HG02970 (cell line): ENCODE measurements at regions not wholly inside any gene's neighbourhood (a gene's known extent, or its start where the extent isn't known, plus 50 kb on each side); places are given as distances from the start of the nearest gene placed in this dataset.

Experiments
- ATAC-seq: cut with Tn5 transposase; IDR thresholded peaks from one replicate; pipeline ENCODE4 v1.9.1; 2021; ENCODE audit warnings: mild to moderate bottlenecking, moderate library complexity, moderate number of reproducible peaks; ENCODE audit not compliant: unreplicated experiment, low FRiP score

DNA sequence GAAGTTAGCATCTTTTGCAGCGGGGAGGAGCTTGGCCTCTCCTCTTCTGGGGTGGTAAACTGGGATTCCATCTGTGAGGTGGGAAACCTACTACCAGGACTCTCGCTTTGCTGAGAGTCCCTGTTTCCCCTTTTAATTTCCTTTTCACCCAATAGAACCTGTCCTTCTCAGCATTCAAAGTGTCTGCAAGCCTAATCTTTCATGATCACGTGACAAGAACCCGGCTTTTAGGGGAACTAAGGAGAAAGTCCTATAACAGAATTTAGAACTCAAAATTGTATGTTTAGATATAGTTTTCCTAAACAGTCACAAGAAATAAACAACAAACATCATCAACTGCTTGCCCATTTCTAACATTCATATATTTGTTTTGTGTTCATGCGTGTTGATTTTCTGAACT lies 103.6 kb upstream of the CDH19 start:
- ATAC-seq: no peak

DNA sequence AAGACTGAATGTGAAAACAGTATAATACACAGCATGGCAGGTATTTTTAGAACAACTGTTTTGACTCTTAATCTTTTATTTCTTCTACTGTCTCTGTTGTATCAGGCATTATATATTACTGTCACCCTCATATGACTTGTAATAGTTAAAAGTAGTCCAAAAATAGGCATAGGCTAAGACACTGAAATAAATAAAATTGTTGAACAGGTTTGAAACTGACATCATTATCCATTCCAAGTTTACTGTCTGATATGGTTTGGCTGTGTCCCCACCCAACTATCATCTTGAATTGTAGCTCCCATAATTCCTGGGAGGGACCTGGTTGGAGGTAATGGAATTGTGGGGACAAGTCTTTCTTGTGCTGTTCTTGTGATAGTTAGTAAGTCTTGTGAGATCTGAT lies 91.4 kb upstream of the CDH19 start:
- no peak for ATAC-seq

DNA sequence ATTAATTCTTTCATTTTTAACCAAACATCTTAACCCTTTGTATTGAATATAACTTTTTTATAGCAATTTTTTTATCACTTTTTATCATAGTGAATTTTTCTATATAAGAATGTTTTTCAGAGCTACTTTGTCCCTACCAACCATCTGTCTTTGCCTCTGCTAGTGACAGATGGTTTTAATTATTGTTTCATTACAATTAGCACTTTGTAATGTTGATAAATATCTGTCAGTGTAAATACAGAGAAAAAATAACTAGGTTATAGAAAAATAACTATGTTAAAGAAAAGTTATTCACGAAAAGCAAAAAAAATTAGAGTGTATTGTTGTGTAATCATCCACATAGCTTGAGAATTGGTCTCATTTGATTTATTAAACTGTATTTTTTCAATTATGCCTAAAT lies 91.0 kb upstream of the CDH19 start:
- ATAC-seq: no peak

DNA sequence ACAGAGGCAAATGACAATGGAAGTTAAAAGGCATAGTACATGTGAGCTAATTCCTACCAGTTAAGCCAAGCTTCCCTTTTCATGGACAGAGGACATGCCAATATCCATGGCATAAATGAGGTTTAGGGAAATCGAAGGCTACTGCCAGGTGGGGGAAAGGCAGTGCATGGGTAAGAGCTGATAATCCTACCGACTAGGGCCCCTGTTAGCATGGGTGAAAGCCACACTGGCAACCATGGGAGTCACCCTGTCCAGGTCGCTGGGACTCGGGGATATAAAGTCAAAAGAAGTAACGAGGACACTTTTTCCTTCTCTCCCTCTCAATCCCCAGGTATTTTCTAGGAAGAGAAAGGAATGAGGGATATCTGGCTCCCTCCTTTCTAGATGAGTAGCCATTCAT lies 83.7 kb upstream of the CDH19 start:
- no peak for ATAC-seq

DNA sequence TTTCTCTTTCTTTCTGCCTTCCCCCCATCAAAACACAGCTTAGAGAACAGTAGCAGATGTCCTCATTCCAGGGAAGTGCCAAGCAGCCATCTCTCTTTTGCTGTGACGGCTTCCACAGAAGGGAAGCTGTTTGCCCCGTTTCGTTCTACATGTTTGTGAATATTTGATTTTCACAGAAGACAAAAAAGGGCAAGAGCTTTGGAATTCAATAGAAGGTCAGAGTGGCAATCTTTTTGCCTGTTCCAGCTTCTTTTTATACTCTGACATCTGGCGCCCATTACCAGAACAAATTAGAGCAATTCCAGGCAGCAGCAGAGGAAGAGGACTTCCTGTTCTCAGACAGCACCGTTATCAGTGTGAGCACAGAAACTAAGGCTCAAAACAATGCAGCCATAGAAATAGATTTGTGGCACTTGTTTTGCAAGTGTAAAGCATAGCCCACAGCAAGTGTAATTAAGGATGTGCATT lies 79.0 kb upstream of the CDH19 start:
- no peak for ATAC-seq

DNA sequence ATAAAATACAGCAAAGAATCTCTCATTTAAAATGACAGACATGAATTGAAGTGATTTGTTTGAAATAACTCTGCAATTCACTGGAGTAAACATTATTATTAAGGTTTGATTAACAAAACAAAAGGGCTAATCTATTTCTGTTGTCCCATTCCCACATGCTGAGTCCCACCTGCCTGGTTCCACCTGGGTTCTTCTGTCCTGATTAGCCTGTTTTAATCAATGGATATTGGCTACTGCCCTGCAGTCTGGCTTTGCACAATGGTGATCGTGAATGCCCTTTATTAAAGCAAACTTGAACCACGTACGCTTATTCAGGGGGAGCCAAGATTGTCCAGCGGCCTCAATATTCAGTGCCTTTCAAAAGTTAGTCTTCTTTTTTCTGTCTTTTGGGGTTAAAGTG lies 72.8 kb upstream of the CDH19 start:
- ATAC-seq: no peak

DNA sequence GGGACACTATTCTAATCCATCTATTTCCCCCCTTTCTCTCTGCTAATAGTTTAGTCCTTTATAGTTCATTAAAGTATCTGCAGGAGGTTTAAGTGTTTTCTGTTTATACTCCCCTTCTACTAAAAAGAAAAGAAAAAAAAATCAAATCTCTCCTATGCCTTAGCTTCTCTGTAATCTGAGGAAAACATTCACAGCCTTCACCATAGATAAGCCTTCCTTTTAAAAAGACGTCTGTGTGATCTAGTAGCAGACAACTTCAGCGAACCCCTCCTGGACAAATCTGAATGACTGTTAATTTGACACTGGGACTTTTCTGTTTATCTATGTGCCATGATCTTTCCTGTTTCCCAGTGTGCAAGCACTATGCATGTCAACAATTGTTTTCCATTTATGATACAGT lies 70.4 kb upstream of the CDH19 start:
- ATAC-seq: no peak

DNA sequence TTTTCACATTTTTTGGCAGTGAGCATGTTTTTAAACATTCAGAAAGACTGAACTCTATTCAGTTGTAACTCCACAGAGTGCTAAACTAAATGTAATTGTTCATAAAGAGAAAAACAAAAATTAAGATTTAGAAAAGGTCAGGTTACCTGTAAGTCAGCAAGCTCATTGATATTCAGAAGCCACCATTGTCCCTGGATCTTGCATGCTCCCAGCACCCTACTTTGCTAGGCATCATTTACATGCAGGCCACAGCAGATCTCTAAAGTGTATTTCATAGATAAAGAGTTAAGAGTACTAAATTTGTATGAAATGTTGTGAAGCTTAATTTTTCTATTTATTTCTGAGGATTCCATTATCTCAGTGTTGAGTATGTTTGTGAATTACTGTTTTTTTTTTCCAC lies 64.8 kb upstream of the CDH19 start:
- no peak for ATAC-seq

DNA sequence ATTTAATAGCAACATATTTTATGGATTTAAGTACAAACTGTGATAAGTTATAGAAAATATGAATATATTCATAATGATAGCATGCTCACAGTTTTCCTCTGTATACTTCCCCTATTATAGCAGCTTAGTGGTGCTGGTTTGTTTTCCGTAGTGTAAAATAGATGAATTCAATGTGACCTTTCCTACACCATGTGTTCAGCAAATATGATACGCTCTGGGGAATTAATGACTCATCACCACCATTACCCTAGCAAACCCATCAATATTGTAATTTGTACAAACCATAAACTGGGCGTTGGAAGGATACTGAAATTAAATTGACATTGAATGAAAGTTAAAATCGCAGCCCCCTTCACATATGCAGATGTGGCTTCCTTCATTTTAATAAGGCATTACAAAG lies 58.7 kb upstream of the CDH19 start:
- ATAC-seq: no peak

DNA sequence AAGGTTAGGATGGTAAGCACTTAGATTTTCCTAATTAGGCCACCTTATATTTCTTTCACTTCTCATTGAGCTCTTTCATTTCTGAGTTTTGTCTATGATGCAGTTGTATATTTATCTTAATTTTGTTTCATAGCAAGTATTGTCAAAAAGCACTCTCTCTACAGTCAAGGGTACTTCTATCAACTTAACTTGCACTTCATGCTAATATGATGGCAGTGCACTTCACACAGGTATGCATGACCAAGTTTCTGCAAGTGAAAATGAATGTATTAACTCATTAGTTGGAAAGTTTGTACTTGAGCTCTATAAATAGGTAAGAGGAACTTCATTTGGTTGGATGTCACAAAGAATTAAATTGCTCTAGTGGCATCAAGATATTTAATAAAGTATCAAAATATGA lies 51.5 kb upstream of the CDH19 start:
- no peak for ATAC-seq
